Stimulated activated CD4-positive, alpha-beta T cell treated with anti-CD3 and anti-CD28 coated beads, Interleukin-15, amount 100 ng/mL, for 24 hours (primary cell): ENCODE measurements at regions not wholly inside any gene's neighbourhood (a gene's known extent, or its start where the extent isn't known, plus 50 kb on each side); places are given as distances from the start of the nearest gene placed in this dataset.
"Not testable (repeated sequence)": the region's sequence is repeated elsewhere in the genome, so short reads cannot be mapped to it uniquely, and the experiment has no call there.

Experiments used
- DNase-seq: peaks from one replicate; pipeline ENCODE4 v3.0.0-alpha.2; 2020

- DNase-seq = not testable (repeated sequence)
Measured at GRCh38 chr21:13802757-13803156, 193.2 kb downstream of the POTED start.
